ENCODE measurements at regions not wholly inside any gene's neighbourhood (a gene's known extent, or its start where the extent isn't known, plus 50 kb on each side); places are given as distances from the start of the nearest gene placed in this dataset.

DNA sequence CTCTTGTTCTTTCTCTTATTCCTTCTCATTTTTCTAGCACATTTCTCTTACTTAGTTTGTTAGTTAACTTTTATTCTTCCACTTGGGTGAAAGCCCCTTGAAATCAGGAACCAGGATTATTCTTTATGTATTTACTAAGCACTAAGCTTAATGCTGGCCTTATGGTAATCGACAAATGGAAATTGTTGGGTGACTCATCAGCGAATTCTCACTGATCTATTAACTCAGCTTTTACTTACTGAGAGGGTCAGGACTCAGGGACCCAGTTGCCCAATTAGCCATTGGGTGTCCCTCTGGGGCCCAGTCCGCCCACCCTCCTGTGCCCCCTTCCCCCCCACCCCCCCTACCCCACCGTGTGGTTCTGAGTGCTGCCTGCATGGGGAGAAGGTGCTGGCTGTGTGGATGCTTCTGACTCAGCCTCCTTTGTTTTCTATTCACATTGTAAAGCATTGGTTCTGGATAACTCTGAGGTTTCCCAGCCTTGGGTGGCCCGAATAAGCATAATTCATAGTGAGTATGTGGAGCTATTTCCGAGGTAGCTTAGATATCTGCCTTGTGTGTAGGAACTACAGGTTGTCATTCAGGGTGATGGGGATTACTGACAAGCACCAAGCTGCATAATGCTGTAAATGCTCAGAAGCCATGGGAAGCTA is 240.9 kb downstream of the FGF9 start:
- TF ChIP-seq POLR2AphosphoS5 (IDR thresholded peaks at IDR 0.05) (no peak), POLR2A (IDR thresholded peaks at IDR 0.05) (no peak)
- TF ChIP-seq, protein P1, sequence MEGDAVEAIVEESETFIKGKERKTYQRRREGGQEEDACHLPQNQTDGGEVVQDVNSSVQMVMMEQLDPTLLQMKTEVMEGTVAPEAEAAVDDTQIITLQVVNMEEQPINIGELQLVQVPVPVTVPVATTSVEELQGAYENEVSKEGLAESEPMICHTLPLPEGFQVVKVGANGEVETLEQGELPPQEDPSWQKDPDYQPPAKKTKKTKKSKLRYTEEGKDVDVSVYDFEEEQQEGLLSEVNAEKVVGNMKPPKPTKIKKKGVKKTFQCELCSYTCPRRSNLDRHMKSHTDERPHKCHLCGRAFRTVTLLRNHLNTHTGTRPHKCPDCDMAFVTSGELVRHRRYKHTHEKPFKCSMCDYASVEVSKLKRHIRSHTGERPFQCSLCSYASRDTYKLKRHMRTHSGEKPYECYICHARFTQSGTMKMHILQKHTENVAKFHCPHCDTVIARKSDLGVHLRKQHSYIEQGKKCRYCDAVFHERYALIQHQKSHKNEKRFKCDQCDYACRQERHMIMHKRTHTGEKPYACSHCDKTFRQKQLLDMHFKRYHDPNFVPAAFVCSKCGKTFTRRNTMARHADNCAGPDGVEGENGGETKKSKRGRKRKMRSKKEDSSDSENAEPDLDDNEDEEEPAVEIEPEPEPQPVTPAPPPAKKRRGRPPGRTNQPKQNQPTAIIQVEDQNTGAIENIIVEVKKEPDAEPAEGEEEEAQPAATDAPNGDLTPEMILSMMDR (IDR thresholded peaks at IDR 0.05): no peak
